HCT116 (cell line): ENCODE measurements at regions not wholly inside any gene's neighbourhood (a gene's known extent, or its start where the extent isn't known, plus 50 kb on each side); places are given as distances from the start of the nearest gene placed in this dataset.

ENCODE experiments used
- ATAC-seq: fragments of 200-7000 bp; cut with Tn5 transposase; 2 replicates; pipeline ENCODE4 v1.9.1; 2020; ENCODE audit warnings: mild to moderate bottlenecking, moderate library complexity
- BruUV-seq: library from RNA; stranded (reverse); fragments of 400-500 nt; replicated peaks from 2 replicates; lab custom pipeline; 2021; lab: Mats Ljungman, UMichigan
- CTCF ChIA-PET: fragments of 300-600 bp; sonication (Branson Sonifier 250); formaldehyde crosslinking; loops from one replicate; lab custom pipeline; 2021; ENCODE audit warnings: antibody characterized with exemption; lab: Charles Lee
- POLR2A ChIA-PET: fragments of 300-600, 350-600 bp; sonication (Branson Sonifier 250); formaldehyde crosslinking; loops from one replicate; lab custom pipeline; 2021; ENCODE audit warnings: antibody characterized with exemption; lab: Charles Lee
- RAD21 ChIA-PET, 2 experiments: fragments of 300-600 bp; sonication (Branson Sonifier 250); formaldehyde crosslinking; loops; one replicate each; lab custom pipeline; 2023; ENCODE audit warnings: low total read pairs in 2 of 2; ENCODE audit not compliant: uncharacterized antibody in 2 of 2, unreplicated experiment in 2 of 2, low non-redundant PET in 1 of 2; lab: Charles Lee
- DNase-seq: peaks from one replicate; pipeline ENCODE4 v3.0.0-alpha.2; 2010; ENCODE audit warnings: low read depth, low spot score
- H2AFZ ChIP-seq: fragments of 200-600 bp; shearing (Covaris generic), sonication (generic); 2 replicates; pipeline ENCODE4 v1.6.1; 2017; ENCODE audit warnings: low read depth, mixed run types, mixed read lengths, antibody characterized with exemption, low read length; ENCODE audit not compliant: poor library complexity, severe bottlenecking
- H3K27ac ChIP-seq: 2 replicates; pipeline ENCODE4 v1.5.1; 2012; ENCODE audit warnings: low read depth, low read length
- H3K27me3 ChIP-seq: fragments of 200-600 bp; sonication (generic); 2 replicates; pipeline ENCODE4 v1.6.1; 2016; ENCODE audit warnings: mixed run types, low read length, mixed read lengths; ENCODE audit not compliant: insufficient read depth
- H3K36me3 ChIP-seq, 2 experiments: fragments of 200-500 bp in 1 of 2; fragments of 200-600 bp in 1 of 2; sonication (Bioruptor generic) in 1 of 2; sonication (generic) in 1 of 2; 2 replicates each; pipeline versions ENCODE4 v1.5.1 to v1.6.1; 2014 to 2016; ENCODE audit warnings: low read length in 2 of 2, inconsistent platforms in 1 of 2, mixed read lengths in 1 of 2, mixed run types in 1 of 2; ENCODE audit not compliant: insufficient read depth in 2 of 2, control insufficient read depth in 1 of 2
- H3K4me1 ChIP-seq, 2 experiments: fragments of 200-600 bp in 1 of 2; sonication (generic) in 1 of 2; 2 replicates each; pipeline versions ENCODE4 v1.5.1 to v1.6.1; 2012 to 2017; ENCODE audit warnings: low read length in 2 of 2, inconsistent platforms in 1 of 2, mild to moderate bottlenecking in 1 of 2, mixed read lengths in 1 of 2, mixed run types in 1 of 2, moderate library complexity in 1 of 2; ENCODE audit not compliant: insufficient read depth in 2 of 2, control insufficient read depth in 1 of 2
- H3K4me2 ChIP-seq: fragments of 200-600 bp; sonication (generic); 2 replicates; pipeline ENCODE4 v1.6.1; 2017; ENCODE audit warnings: mixed run types, low read length, mixed read lengths
- H3K4me3 ChIP-seq, 2 experiments: fragments of 200-600 bp in 1 of 2; sonication (generic) in 1 of 2; replicated peaks in 1 of 2; 2 replicates each; pipeline ENCODE4 v1.5.1; 2011 to 2016; ENCODE audit warnings: low read length in 2 of 2, control low read depth in 1 of 2, low read depth in 1 of 2, mild to moderate bottlenecking in 1 of 2, mixed read lengths in 1 of 2, mixed run types in 1 of 2
- H3K79me2 ChIP-seq: fragments of 200-600 bp; sonication (generic); 2 replicates; pipeline ENCODE4 v1.6.1; 2017; ENCODE audit warnings: mild to moderate bottlenecking, mixed run types, low read length, moderate library complexity, mixed read lengths; ENCODE audit not compliant: insufficient read depth
- H3K9ac ChIP-seq: fragments of 200-600 bp; sonication (generic); 2 replicates; pipeline ENCODE4 v1.6.1; 2016; ENCODE audit warnings: low read length, mixed read lengths
- H3K9me2 ChIP-seq: fragments of 200-600 bp; sonication (generic), shearing (Covaris generic); 2 replicates; pipeline ENCODE4 v1.6.1; 2017; ENCODE audit warnings: mixed run types, mild to moderate bottlenecking, moderate library complexity; ENCODE audit not compliant: insufficient read depth
- H3K9me3 ChIP-seq, 2 experiments: fragments of 200-500 bp in 1 of 2; fragments of 200-600 bp in 1 of 2; sonication (Bioruptor generic) in 1 of 2; sonication (generic) in 1 of 2; 2 replicates each; pipeline ENCODE4 v1.6.1; 2014 to 2017; ENCODE audit warnings: low read length in 2 of 2, mixed read lengths in 2 of 2, inconsistent platforms in 1 of 2, low read depth in 1 of 2, mild to moderate bottlenecking in 1 of 2, mixed run types in 1 of 2, moderate library complexity in 1 of 2; ENCODE audit not compliant: control insufficient read depth in 1 of 2, insufficient read depth in 1 of 2
- H4K20me1 ChIP-seq: fragments of 200-600 bp; sonication (generic), shearing (Covaris generic); 2 replicates; pipeline ENCODE4 v1.6.1; 2017; ENCODE audit warnings: mixed run types, mild to moderate bottlenecking, moderate library complexity; ENCODE audit not compliant: insufficient read depth
- CBX3 ChIP-seq: IDR thresholded peaks from 2 replicates; pipeline ENCODE4 v1.6.1; 2012; ENCODE audit warnings: low read depth
- CTCF ChIP-seq, 3 experiments: fragments of 200-600 bp in 1 of 3; sonication (generic) in 1 of 3; IDR thresholded peaks in 2 of 3; conservative IDR thresholded peaks in 1 of 3; 2 replicates each; pipeline ENCODE4 v1.5.1; 2012 to 2017; ENCODE audit warnings: low read depth in 2 of 3, low read length in 2 of 3, antibody characterized with exemption in 1 of 3, borderline replicate concordance in 1 of 3, control low read depth in 1 of 3, mild to moderate bottlenecking in 1 of 3, mixed read lengths in 1 of 3, mixed run types in 1 of 3, moderate library complexity in 1 of 3; ENCODE audit not compliant: insufficient read depth in 1 of 3
- POLR2A ChIP-seq: IDR thresholded peaks from 2 replicates; pipeline ENCODE4 v1.7.0; 2011; ENCODE audit warnings: borderline replicate concordance; ENCODE audit not compliant: insufficient read depth, insufficient read length; ENCODE audit errors: extremely low read depth
- SIN3A ChIP-seq: IDR thresholded peaks from 2 replicates; pipeline ENCODE4 v1.6.1; 2012; ENCODE audit warnings: low read depth
- ZBTB33 ChIP-seq: IDR thresholded peaks from 2 replicates; pipeline ENCODE4 v1.6.1; 2011; ENCODE audit warnings: mild to moderate bottlenecking, low read length, moderate library complexity; ENCODE audit not compliant: insufficient replicate concordance; ENCODE audit errors: extremely low read depth
- ZNF274 ChIP-seq: fragments of 200-500 bp; sonication (Bioruptor generic); IDR thresholded peaks from 2 replicates; pipeline ENCODE4 v1.6.1; 2014; ENCODE audit warnings: mild to moderate bottlenecking, low read depth, low read length, inconsistent platforms
- intact Hi-C: fragments of 100-400 bp; cut with micrococcal nuclease; formaldehyde crosslinking; loops from 2 replicates; pipeline ENCODE4 v1.10.0; 2022

GRCh38 chr6:139722530-139722929 lies 348.1 kb upstream of the CITED2 start:
- ChIA-PET POLR2A (no interaction called here), RAD21 (no interaction called here), CTCF (no interaction called here)
- TF ChIP-seq CTCF (IDR thresholded peaks at IDR 0.05 in 2 of 3, conservative IDR thresholded peaks at IDR 0.05 in 1 of 3; ENCODE audit: borderline replicate concordance in 1 of 3, insufficient read depth in 1 of 3, low read depth in 2 of 3, low read length in 2 of 3) (no peak), POLR2A (no peak), SIN3A (no peak), CBX3 (no peak), ZNF274 (no peak), ZBTB33 (no peak)
- Histone ChIP-seq H2AFZ (no peak overlapping the region), H3K27me3 (no peaks in the 10 kb centered on the region), H3K4me3 (no peak overlapping the region), H3K27ac (no peak overlapping the region), H3K36me3 (no peaks in the 10 kb centered on the region), H3K4me1 (no peaks in the 10 kb centered on the region), H4K20me1 (no peaks in the 10 kb centered on the region), H3K9ac (no peak overlapping the region), H3K9me2 (no peaks in the 10 kb centered on the region), H3K79me2 (no peaks in the 10 kb centered on the region), H3K4me2 (no peak overlapping the region), H3K9me3 (no peaks in the 10 kb centered on the region)
- BruUV-seq, result no TSS peak
- DNase-seq (no peak), ATAC-seq (no peak)
- intact Hi-C loops, result no loop called here
